Kidney capillary endothelial cell (primary cell): ENCODE measurements at regions not wholly inside any gene's neighbourhood (a gene's known extent, or its start where the extent isn't known, plus 50 kb on each side); places are given as distances from the start of the nearest gene placed in this dataset.

Experiments
- DNase-seq: peaks from one replicate; pipeline ENCODE4 v3.0.0-alpha.2; 2018; ENCODE audit warnings: low spot score

- DNase-seq = no peak
Measured at GRCh38 chr10:118175148-118175547, 128.4 kb upstream of the RAB11FIP2 start.

GRCh38 chr10:118173296-118173695 is 126.6 kb upstream of the RAB11FIP2 start:
- DNase-seq = no peak

- no peak for DNase-seq
Measured at GRCh38 chr10:118171861-118172260, 125.1 kb upstream of the RAB11FIP2 start.

GRCh38 chr10:118167056-118167700 is 120.4 kb upstream of the RAB11FIP2 start:
- no peak for DNase-seq

GRCh38 chr10:118163217-118163616 is 116.5 kb upstream of the RAB11FIP2 start:
- DNase-seq = no peak

- DNase-seq = no peak
Measured at GRCh38 chr10:118161461-118162246, 114.9 kb upstream of the RAB11FIP2 start.

- no peak for DNase-seq
Measured at GRCh38 chr10:118153287-118153686, 106.5 kb upstream of the RAB11FIP2 start.

GRCh38 chr10:118151461-118151860 is 104.7 kb upstream of the RAB11FIP2 start:
- DNase-seq = no peak

GRCh38 chr10:118148247-118148646 is 101.5 kb upstream of the RAB11FIP2 start:
- DNase-seq = no peak

- no peak for DNase-seq
Measured at GRCh38 chr10:118145256-118145655, 98.5 kb upstream of the RAB11FIP2 start.

GRCh38 chr10:118141471-118141870 is 94.7 kb upstream of the RAB11FIP2 start:
- DNase-seq = no peak

- no peak for DNase-seq
Measured at GRCh38 chr10:118139321-118139720, 92.6 kb upstream of the RAB11FIP2 start.

GRCh38 chr10:118128675-118129074 is 81.9 kb upstream of the RAB11FIP2 start:
- DNase-seq = no peak

GRCh38 chr10:118118716-118119115 is 72.0 kb upstream of the RAB11FIP2 start:
- DNase-seq = no peak

GRCh38 chr10:118116715-118117449 is 70.1 kb upstream of the RAB11FIP2 start:
- no peak for DNase-seq

- no peak for DNase-seq
Measured at GRCh38 chr10:118116362-118116714, 69.6 kb upstream of the RAB11FIP2 start.

- DNase-seq = no peak
Measured at GRCh38 chr10:118115701-118116100, 69.0 kb upstream of the RAB11FIP2 start.

GRCh38 chr10:118114992-118115391 is 68.3 kb upstream of the RAB11FIP2 start:
- DNase-seq = no peak

- no peak for DNase-seq
Measured at GRCh38 chr10:118112543-118113125, 65.9 kb upstream of the RAB11FIP2 start.

- no peak for DNase-seq
Measured at GRCh38 chr10:118110750-118111149, 64.0 kb upstream of the RAB11FIP2 start.

GRCh38 chr10:118108194-118109026 is 61.7 kb upstream of the RAB11FIP2 start:
- DNase-seq = no peak

GRCh38 chr10:118107541-118107940 is 60.8 kb upstream of the RAB11FIP2 start:
- DNase-seq = no peak
